GM18870 (cell line): ENCODE measurements at regions not wholly inside any gene's neighbourhood (a gene's known extent, or its start where the extent isn't known, plus 50 kb on each side); places are given as distances from the start of the nearest gene placed in this dataset.

Experiments
- ATAC-seq: cut with Tn5 transposase; IDR thresholded peaks from one replicate; pipeline ENCODE4 v1.9.1; 2021; ENCODE audit warnings: moderate library complexity; ENCODE audit not compliant: unreplicated experiment

- no peak for ATAC-seq
These were observed 133.3 kb upstream of the GUCY1A2 start for GRCh38 chr11:107151579-107151978.

DNA sequence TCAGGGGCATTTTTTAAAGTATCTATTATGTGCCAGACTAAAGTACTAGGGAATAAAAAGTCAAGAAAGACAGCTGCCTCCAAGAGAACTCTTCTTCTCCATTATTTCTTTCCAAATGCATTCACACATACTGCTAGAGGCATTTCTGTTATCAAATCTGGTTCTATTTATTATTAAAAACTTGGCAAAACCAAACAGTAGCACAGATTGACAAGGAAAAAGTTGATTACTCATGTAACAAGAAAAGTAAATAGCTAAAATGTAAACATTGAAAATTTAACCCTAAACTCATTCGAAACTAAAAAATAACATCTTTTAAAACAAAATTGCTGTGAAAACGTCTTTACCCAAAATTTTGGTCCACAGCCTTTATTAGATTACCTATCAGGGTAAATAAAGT is 132.9 kb upstream of the GUCY1A2 start:
- ATAC-seq = no peak

GRCh38 chr11:107140983-107141382 is 122.7 kb upstream of the GUCY1A2 start:
- ATAC-seq = no peak

DNA sequence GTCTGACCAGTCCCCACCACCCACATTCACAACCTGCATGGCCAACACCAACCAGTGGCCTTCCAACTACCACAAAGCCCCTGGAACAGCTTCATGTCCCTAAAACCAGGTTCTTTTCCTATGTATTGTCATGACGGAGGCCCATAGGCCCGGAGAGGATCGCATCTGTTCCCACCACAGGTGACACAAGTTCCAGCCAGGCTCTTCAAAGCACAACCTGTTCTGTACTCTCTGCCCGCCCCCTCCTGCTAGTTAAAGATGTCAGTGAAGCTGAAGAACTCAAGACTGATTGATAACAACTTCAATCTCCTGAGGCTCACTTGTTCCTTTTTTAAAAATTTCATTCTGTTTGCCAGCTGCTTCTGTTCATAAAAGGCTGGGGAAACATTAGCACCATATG is 121.1 kb upstream of the GUCY1A2 start:
- no peak for ATAC-seq

GRCh38 chr11:107136892-107137291 is 118.6 kb upstream of the GUCY1A2 start:
- no peak for ATAC-seq

- ATAC-seq = no peak
These were observed 113.5 kb upstream of the GUCY1A2 start for GRCh38 chr11:107131756-107132155.

DNA sequence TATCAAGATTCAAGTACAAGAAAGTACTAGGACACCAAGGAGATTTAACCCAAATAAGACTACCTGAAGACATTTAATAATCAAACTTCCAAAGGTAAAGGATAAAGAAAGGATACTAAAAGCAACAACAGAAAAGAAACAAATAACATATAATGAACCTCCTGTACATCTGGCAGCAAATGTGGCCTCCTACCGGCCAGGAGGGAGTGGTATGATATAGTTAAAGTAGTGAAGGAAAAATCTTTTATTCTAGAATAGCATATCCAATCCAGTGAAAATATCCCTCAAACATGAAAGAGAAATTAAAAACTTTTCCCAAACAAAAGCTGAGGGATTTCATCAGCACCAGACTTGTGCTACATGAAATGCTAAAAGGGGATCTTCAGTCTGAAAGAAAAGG is 104.7 kb upstream of the GUCY1A2 start:
- no peak for ATAC-seq

GRCh38 chr11:107118025-107118720 is 99.9 kb upstream of the GUCY1A2 start:
- no peak for ATAC-seq

DNA sequence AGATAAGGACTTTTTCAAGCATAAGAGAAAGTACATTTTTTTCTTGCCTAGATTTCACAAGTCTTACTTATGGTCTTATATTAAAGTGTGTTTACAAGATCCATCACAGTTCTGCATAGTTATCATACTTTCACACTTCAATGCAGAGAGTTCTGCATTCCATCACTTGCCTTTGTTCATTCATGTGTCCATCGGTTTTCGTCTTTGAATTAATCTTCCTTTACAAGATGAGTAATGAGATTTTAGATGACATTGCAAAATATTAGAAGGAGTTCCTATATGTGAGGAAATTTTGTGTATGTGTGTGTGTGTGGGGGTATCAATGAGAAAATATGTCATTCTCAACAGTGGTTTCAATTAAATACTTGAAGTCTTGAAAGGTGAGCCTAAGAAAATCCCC is 98.1 kb upstream of the GUCY1A2 start:
- no peak for ATAC-seq

- no peak for ATAC-seq
These were observed 84.6 kb upstream of the GUCY1A2 start for GRCh38 chr11:107102692-107103477.

DNA sequence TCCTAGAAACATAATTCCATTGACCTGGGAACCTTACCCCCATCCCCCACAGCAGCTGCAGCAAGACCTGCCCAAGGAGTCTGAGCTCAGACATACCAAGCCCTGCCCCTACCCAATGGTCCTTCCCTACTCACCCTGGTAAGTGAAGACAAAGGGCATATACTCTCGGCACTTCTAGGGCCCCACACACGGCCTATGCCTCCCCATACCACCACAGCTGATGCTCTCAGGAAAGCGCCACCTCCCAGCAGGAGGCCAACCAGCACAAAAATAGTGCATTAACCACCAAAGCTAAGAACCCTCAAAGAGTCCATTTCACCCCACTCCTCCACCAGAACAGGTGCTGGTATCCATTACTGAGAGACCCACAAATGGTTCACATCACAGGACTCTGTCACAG is 74.4 kb upstream of the GUCY1A2 start:
- ATAC-seq = no peak

- no peak for ATAC-seq
These were observed 60.1 kb upstream of the GUCY1A2 start for GRCh38 chr11:107078375-107078774.

- no peak for ATAC-seq
These were observed 58.6 kb upstream of the GUCY1A2 start for GRCh38 chr11:107076832-107077231.

- ATAC-seq = no peak
These were observed 52.9 kb upstream of the GUCY1A2 start for GRCh38 chr11:107071129-107071528.
